Naive B cell (primary cell): ENCODE measurements at regions not wholly inside any gene's neighbourhood (a gene's known extent, or its start where the extent isn't known, plus 50 kb on each side); places are given as distances from the start of the nearest gene placed in this dataset.

ENCODE experiments used
- ATAC-seq, 2 donors: fragments of 150-1000 bp; cut with Tn5 transposase; 2 replicates each; pipeline ENCODE4 v1.10.0; 2021; ENCODE audit warnings: low read depth in 2 of 2, mild to moderate bottlenecking in 2 of 2, moderate library complexity in 2 of 2
- DNase-seq: peaks from one replicate; pipeline ENCODE4 v3.0.0; 2022
- H3K27ac Mint-ChIP-seq, 6 donors: one replicate each; pipeline ENCODE4 v1.8.0; 2020 to 2022; ENCODE audit warnings: mild to moderate bottlenecking in 6 of 6, mixed read lengths in 6 of 6, moderate library complexity in 5 of 6, inconsistent platforms in 2 of 6
- H3K27me3 Mint-ChIP-seq, 3 donors: one replicate each; pipeline ENCODE4 v1.8.0; 2021 to 2022; ENCODE audit warnings: mixed read lengths in 3 of 3, mild to moderate bottlenecking in 1 of 3
- H3K36me3 Mint-ChIP-seq, 2 donors: one replicate each; pipeline ENCODE4 v1.8.0; 2020 to 2022; ENCODE audit warnings: mixed read lengths in 2 of 2, inconsistent platforms in 1 of 2, mild to moderate bottlenecking in 1 of 2
- H3K4me1 Mint-ChIP-seq, 3 donors: one replicate each; pipeline ENCODE4 v1.8.0; 2020 to 2022; ENCODE audit warnings: mixed read lengths in 3 of 3, inconsistent platforms in 1 of 3, mild to moderate bottlenecking in 1 of 3, moderate library complexity in 1 of 3
- H3K4me3 Mint-ChIP-seq, 8 donors: one replicate each; pipeline ENCODE4 v1.8.0; 2020 to 2022; ENCODE audit warnings: mild to moderate bottlenecking in 8 of 8, mixed read lengths in 8 of 8, moderate library complexity in 8 of 8, inconsistent platforms in 2 of 8
- H3K9me3 Mint-ChIP-seq, 7 donors: one replicate each; pipeline ENCODE4 v1.8.0; 2020 to 2022; ENCODE audit warnings: mixed read lengths in 7 of 7, mild to moderate bottlenecking in 5 of 7, inconsistent platforms in 2 of 7, moderate library complexity in 1 of 7

- DNase-seq (no peak), ATAC-seq (no peak)
- Mint-ChIP-seq H3K9me3 (peaks cover 5 to 32% (median 15%) of the 10 kb centered on the region in 7 donors), H3K4me3 (no peak overlapping the region), H3K4me1 (no peaks in the 10 kb centered on the region), H3K27me3 (peaks cover 6 to 9% (median 9%) of the 10 kb centered on the region in 3 donors), H3K36me3 (peaks cover 11 to 14% of the 10 kb centered on the region in 2 donors), H3K27ac (no peak overlapping the region)
Observed at GRCh38 chr1:59162665-59163064, 134.2 kb upstream of the FGGY start.

GRCh38 chr1:59163268-59164092 is 133.4 kb upstream of the FGGY start:
- H3K36me3 Mint-ChIP-seq, result peaks cover 6 to 11% of the 10 kb centered on the region in 2 donors
- no peaks in the 10 kb centered on the region for H3K4me1 Mint-ChIP-seq
- no peak overlapping the region for H3K27ac Mint-ChIP-seq
- ATAC-seq, result no peak
- H3K4me3 Mint-ChIP-seq, result no peak overlapping the region
- no peak for DNase-seq
- H3K9me3 Mint-ChIP-seq, result peaks cover 5 to 25% (median 10%) of the 10 kb centered on the region in 7 donors
- H3K27me3 Mint-ChIP-seq, result peaks cover 6 to 9% (median 9%) of the 10 kb centered on the region in 3 donors

GRCh38 chr1:59164371-59164770 is 132.5 kb upstream of the FGGY start:
- DNase-seq (no peak), ATAC-seq (no peak)
- Mint-ChIP-seq H3K27me3 (peaks cover 6 to 9% (median 9%) of the 10 kb centered on the region in 3 donors), H3K27ac (no peak overlapping the region), H3K4me1 (no peaks in the 10 kb centered on the region), H3K36me3 (peaks cover 0 to 6% of the 10 kb centered on the region in 2 donors), H3K9me3 (peaks cover 0 to 16% (median 7%) of the 10 kb centered on the region in 7 donors), H3K4me3 (no peak overlapping the region)

- peaks cover 0 to 13% (median 4%) of the 10 kb centered on the region in 7 donors for H3K9me3 Mint-ChIP-seq
- peaks cover 6 to 9% (median 9%) of the 10 kb centered on the region in 3 donors for H3K27me3 Mint-ChIP-seq
- DNase-seq (no peak), ATAC-seq (no peak)
- peaks cover 0 to 6% of the 10 kb centered on the region in 2 donors for H3K36me3 Mint-ChIP-seq
- H3K27ac Mint-ChIP-seq, result no peak overlapping the region
- H3K4me1 Mint-ChIP-seq, result no peaks in the 10 kb centered on the region
- no peak overlapping the region for H3K4me3 Mint-ChIP-seq
Observed at GRCh38 chr1:59165353-59165752, 131.5 kb upstream of the FGGY start.

- H3K36me3 Mint-ChIP-seq, result peaks cover 0 to 6% of the 10 kb centered on the region in 2 donors
- no peak for ATAC-seq
- H3K27ac Mint-ChIP-seq, result no peak overlapping the region
- H3K4me3 Mint-ChIP-seq, result no peak overlapping the region
- no peak for DNase-seq
- H3K27me3 Mint-ChIP-seq, result peaks cover 2 to 3% (median 2%) of the 10 kb centered on the region in 3 donors
- H3K9me3 Mint-ChIP-seq, result peaks cover 0 to 13% (median 4%) of the 10 kb centered on the region in 7 donors
- peaks cover 6 to 12% (median 10%) of the 10 kb centered on the region in 3 donors for H3K4me1 Mint-ChIP-seq
Observed at GRCh38 chr1:59169703-59170102, 127.2 kb upstream of the FGGY start.

- peaks cover 6 to 12% (median 10%) of the 10 kb centered on the region in 3 donors for H3K4me1 Mint-ChIP-seq
- H3K4me3 Mint-ChIP-seq, result no peak overlapping the region
- no peaks in the 10 kb centered on the region for H3K27me3 Mint-ChIP-seq
- DNase-seq (no peak), ATAC-seq (no peak)
- H3K9me3 Mint-ChIP-seq, result peaks cover 0 to 9% (median 4%) of the 10 kb centered on the region in 7 donors
- H3K36me3 Mint-ChIP-seq, result peaks cover 0 to under 1% of the 10 kb centered on the region in 2 donors
- no peak overlapping the region for H3K27ac Mint-ChIP-seq
Observed at GRCh38 chr1:59170659-59171058, 126.2 kb upstream of the FGGY start.

GRCh38 chr1:59171788-59172187 is 125.1 kb upstream of the FGGY start:
- H3K4me3 Mint-ChIP-seq, result no peak overlapping the region
- H3K4me1 Mint-ChIP-seq, result peaks cover 6 to 17% (median 13%) of the 10 kb centered on the region in 3 donors
- H3K27ac Mint-ChIP-seq, result peak overlapping the region in 1 of 6 donors; percentile 64
- H3K36me3 Mint-ChIP-seq, result no peaks in the 10 kb centered on the region
- no peak for DNase-seq
- ATAC-seq, result no peak
- H3K27me3 Mint-ChIP-seq, result no peaks in the 10 kb centered on the region
- H3K9me3 Mint-ChIP-seq, result peaks cover 0 to 5% (median 0%) of the 10 kb centered on the region in 7 donors

GRCh38 chr1:59172693-59173092 is 124.2 kb upstream of the FGGY start:
- no peak overlapping the region for H3K27ac Mint-ChIP-seq
- ATAC-seq, result no peak

GRCh38 chr1:59173721-59174120 is 123.2 kb upstream of the FGGY start:
- DNase-seq (no peak), ATAC-seq (no peak)
- H3K27ac Mint-ChIP-seq, result peak overlapping the region in 2 of 6 donors; percentile 27 to 49
- peaks cover 0 to 3% (median 0%) of the 10 kb centered on the region in 7 donors for H3K9me3 Mint-ChIP-seq
- H3K27me3 Mint-ChIP-seq, result no peaks in the 10 kb centered on the region
- no peak overlapping the region for H3K4me3 Mint-ChIP-seq
- peaks cover 6 to 17% (median 13%) of the 10 kb centered on the region in 3 donors for H3K4me1 Mint-ChIP-seq
- H3K36me3 Mint-ChIP-seq, result no peaks in the 10 kb centered on the region

More at GRCh38 chr1:59172693-59173092, 124.2 kb upstream of the FGGY start:
- Mint-ChIP-seq H3K9me3 (peaks cover 0 to 3% (median 0%) of the 10 kb centered on the region in 7 donors), H3K27me3 (no peaks in the 10 kb centered on the region), H3K4me3 (no peak overlapping the region), H3K36me3 (no peaks in the 10 kb centered on the region), H3K4me1 (peaks cover 6 to 17% (median 13%) of the 10 kb centered on the region in 3 donors)
- no peak for DNase-seq

- Mint-ChIP-seq H3K9me3 (peaks cover 0 to 3% (median 0%) of the 10 kb centered on the region in 7 donors), H3K27me3 (no peaks in the 10 kb centered on the region), H3K27ac (peak overlapping the region in 2 of 6 donors; percentile 63 to 71), H3K36me3 (no peaks in the 10 kb centered on the region), H3K4me3 (no peak overlapping the region), H3K4me1 (peaks cover 6 to 17% (median 13%) of the 10 kb centered on the region in 3 donors)
- no peak for ATAC-seq
- DNase-seq, result no peak
Observed at GRCh38 chr1:59176471-59176870, 120.4 kb upstream of the FGGY start.

- Mint-ChIP-seq H3K27me3 (no peaks in the 10 kb centered on the region), H3K9me3 (peaks cover 0 to 3% (median 0%) of the 10 kb centered on the region in 7 donors), H3K4me1 (peaks cover 6 to 17% (median 13%) of the 10 kb centered on the region in 3 donors), H3K4me3 (no peak overlapping the region), H3K36me3 (no peaks in the 10 kb centered on the region), H3K27ac (no peak overlapping the region)
- ATAC-seq (no peak), DNase-seq (no peak)
Observed at GRCh38 chr1:59177756-59178155, 119.1 kb upstream of the FGGY start.

GRCh38 chr1:59178339-59179187 is 118.3 kb upstream of the FGGY start:
- no peak for DNase-seq
- H3K36me3 Mint-ChIP-seq, result no peaks in the 10 kb centered on the region
- H3K9me3 Mint-ChIP-seq, result peaks cover 0 to 3% (median 0%) of the 10 kb centered on the region in 7 donors
- H3K4me1 Mint-ChIP-seq, result peaks cover 5 to 15% (median 12%) of the 10 kb centered on the region in 3 donors
- no peak for ATAC-seq
- H3K27ac Mint-ChIP-seq, result no peak overlapping the region
- no peak overlapping the region for H3K4me3 Mint-ChIP-seq
- H3K27me3 Mint-ChIP-seq, result no peaks in the 10 kb centered on the region

GRCh38 chr1:59179673-59180072 is 117.2 kb upstream of the FGGY start:
- Mint-ChIP-seq H3K9me3 (peaks cover 0 to 3% (median 0%) of the 10 kb centered on the region in 7 donors), H3K4me3 (no peak overlapping the region)
- no peak for ATAC-seq

More at GRCh38 chr1:59179673-59180072, 117.2 kb upstream of the FGGY start:
- Mint-ChIP-seq H3K27me3 (no peaks in the 10 kb centered on the region), H3K4me1 (peaks cover 0 to 12% (median 12%) of the 10 kb centered on the region in 3 donors), H3K27ac (no peak overlapping the region), H3K36me3 (no peaks in the 10 kb centered on the region)
- no peak for DNase-seq
